ENCODE measurements at regions not wholly inside any gene's neighbourhood (a gene's known extent, or its start where the extent isn't known, plus 50 kb on each side); places are given as distances from the start of the nearest gene placed in this dataset.

DNA sequence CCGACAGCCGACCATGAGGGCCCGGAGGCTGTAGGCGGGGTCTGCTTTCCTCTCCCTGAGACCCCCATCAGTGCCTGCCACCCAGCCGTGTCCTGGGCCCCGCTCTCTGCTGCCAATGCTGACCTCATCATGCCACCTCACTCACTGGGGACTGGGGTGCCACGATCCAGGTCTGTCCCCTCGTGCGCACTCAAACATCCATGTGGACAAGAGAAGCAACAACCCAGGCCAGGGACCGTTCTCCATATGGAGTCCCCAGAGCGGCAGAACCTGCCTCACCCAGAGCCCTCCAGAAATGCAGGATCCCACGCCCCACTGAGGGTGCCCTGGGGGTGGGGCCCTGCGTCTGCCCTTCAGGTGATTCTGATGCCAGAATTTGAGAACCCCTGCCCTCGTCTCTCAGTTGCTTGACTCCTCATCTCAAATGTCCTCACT, 210.0 kb upstream of the PPP2R2D start:
- TF ChIP-seq CTCF (IDR thresholded peaks at IDR 0.05) (no peak), EP300 (IDR thresholded peaks at IDR 0.05) (no peak)
